ENCODE measurements at regions not wholly inside any gene's neighbourhood (a gene's known extent, or its start where the extent isn't known, plus 50 kb on each side); places are given as distances from the start of the nearest gene placed in this dataset.

- Histone ChIP-seq H3K27ac (ENCODE audit: low read depth in 2 of 2, low read length in 1 of 2) (no peak overlapping the region), H3K4me2 (no peak overlapping the region), H3K9me2 (no peaks in the 10 kb centered on the region), H3F3A (replicated peaks; ENCODE audit: insufficient read depth) (no peaks in the 10 kb centered on the region), H3K4me3 (ENCODE audit: low read depth in 2 of 2, low read length in 1 of 2) (no peak overlapping the region), H3K4me1 (ENCODE audit: control insufficient read depth in 1 of 2, insufficient read depth in 2 of 2, low read depth in 1 of 2, low read length in 1 of 2) (peaks cover 0 to 7% of the 10 kb centered on the region in 2 experiments; a peak in 2 of 4 replicates), H3K9me3 (no peaks in the 10 kb centered on the region), H3K27me3 (ENCODE audit: insufficient read depth) (no peaks in the 10 kb centered on the region), H4K20me1 (ENCODE audit: insufficient read depth) (no peaks in the 10 kb centered on the region), H3K36me3 (replicated peaks in 1 of 2; ENCODE audit: control insufficient read depth in 1 of 2, insufficient read depth in 2 of 2, low read length in 1 of 2) (no peaks in the 10 kb centered on the region), H2AFZ (ENCODE audit: low read depth) (no peak overlapping the region), H3K9ac (no peak overlapping the region), H3K79me2 (ENCODE audit: insufficient read depth) (no peaks in the 10 kb centered on the region)
- DNase-seq = no peak
- POLR2A ChIA-PET = no interaction called here
- TF ChIP-seq EP300 (IDR thresholded peaks at IDR 0.05; ENCODE audit: borderline replicate concordance in 1 of 2, low read depth in 1 of 2, low read length in 1 of 2) (no peak), GABPA (IDR thresholded peaks at IDR 0.05; ENCODE audit: low read depth) (no peak), NRF1 (IDR thresholded peaks at IDR 0.05; ENCODE audit: low read depth, low read length) (no peak), RCOR1 (IDR thresholded peaks at IDR 0.05; ENCODE audit: low read length) (no peak), NFIC (IDR thresholded peaks at IDR 0.05; ENCODE audit: borderline replicate concordance) (no peak), FOXM1 (IDR thresholded peaks at IDR 0.05; ENCODE audit: low read depth) (no peak), EZH2phosphoT487 (IDR thresholded peaks at IDR 0.05; ENCODE audit: borderline replicate concordance, low read depth) (no peak), SIN3A (IDR thresholded peaks at IDR 0.05; ENCODE audit: borderline replicate concordance, low read depth, low read length) (no peak), ELF1 (IDR thresholded peaks at IDR 0.05) (no peak)
- TF ChIP-seq, protein P1, sequence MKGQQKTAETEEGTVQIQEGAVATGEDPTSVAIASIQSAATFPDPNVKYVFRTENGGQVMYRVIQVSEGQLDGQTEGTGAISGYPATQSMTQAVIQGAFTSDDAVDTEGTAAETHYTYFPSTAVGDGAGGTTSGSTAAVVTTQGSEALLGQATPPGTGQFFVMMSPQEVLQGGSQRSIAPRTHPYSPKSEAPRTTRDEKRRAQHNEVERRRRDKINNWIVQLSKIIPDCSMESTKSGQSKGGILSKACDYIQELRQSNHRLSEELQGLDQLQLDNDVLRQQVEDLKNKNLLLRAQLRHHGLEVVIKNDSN (IDR thresholded peaks at IDR 0.05; ENCODE audit: borderline replicate concordance, low read depth) = no peak
- TF ChIP-seq, protein P2, sequence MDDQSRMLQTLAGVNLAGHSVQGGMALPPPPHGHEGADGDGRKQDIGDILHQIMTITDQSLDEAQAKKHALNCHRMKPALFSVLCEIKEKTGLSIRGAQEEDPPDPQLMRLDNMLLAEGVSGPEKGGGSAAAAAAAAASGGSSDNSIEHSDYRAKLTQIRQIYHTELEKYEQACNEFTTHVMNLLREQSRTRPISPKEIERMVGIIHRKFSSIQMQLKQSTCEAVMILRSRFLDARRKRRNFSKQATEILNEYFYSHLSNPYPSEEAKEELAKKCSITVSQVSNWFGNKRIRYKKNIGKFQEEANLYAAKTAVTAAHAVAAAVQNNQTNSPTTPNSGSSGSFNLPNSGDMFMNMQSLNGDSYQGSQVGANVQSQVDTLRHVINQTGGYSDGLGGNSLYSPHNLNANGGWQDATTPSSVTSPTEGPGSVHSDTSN (IDR thresholded peaks at IDR 0.05) = no peak
- CTCF ChIA-PET = no interaction called here
These were observed 227.7 kb upstream of the IRF2BP2 start for GRCh38 chr1:234837713-234838112.

- POLR2A ChIA-PET = no interaction called here
- Histone ChIP-seq H2AFZ (ENCODE audit: low read depth) (no peak overlapping the region), H3K27me3 (ENCODE audit: insufficient read depth) (no peaks in the 10 kb centered on the region), H3F3A (replicated peaks; ENCODE audit: insufficient read depth) (no peaks in the 10 kb centered on the region), H3K9me3 (no peaks in the 10 kb centered on the region), H3K4me2 (no peak overlapping the region), H3K27ac (ENCODE audit: low read depth in 2 of 2, low read length in 1 of 2) (no peak overlapping the region), H3K4me1 (ENCODE audit: control insufficient read depth in 1 of 2, insufficient read depth in 2 of 2, low read depth in 1 of 2, low read length in 1 of 2) (peaks cover 0 to 4% of the 10 kb centered on the region in 2 experiments; a peak in 2 of 4 replicates), H3K36me3 (replicated peaks in 1 of 2; ENCODE audit: control insufficient read depth in 1 of 2, insufficient read depth in 2 of 2, low read length in 1 of 2) (no peaks in the 10 kb centered on the region), H3K4me3 (ENCODE audit: low read depth in 2 of 2, low read length in 1 of 2) (no peak overlapping the region), H3K9ac (no peak overlapping the region), H3K79me2 (ENCODE audit: insufficient read depth) (no peaks in the 10 kb centered on the region), H3K9me2 (no peaks in the 10 kb centered on the region), H4K20me1 (ENCODE audit: insufficient read depth) (no peaks in the 10 kb centered on the region)
- no peak for DNase-seq
- 88% methylated on average over 8 of the region's 8 CpGs for WGBS (ENCODE audit: low lambda C conversion rate)
- CTCF ChIA-PET = no interaction called here
- TF ChIP-seq RCOR1 (IDR thresholded peaks at IDR 0.05; ENCODE audit: low read length) (no peak), NRF1 (IDR thresholded peaks at IDR 0.05; ENCODE audit: low read depth, low read length) (no peak), ELF1 (IDR thresholded peaks at IDR 0.05) (no peak), MEF2A (IDR thresholded peaks at IDR 0.05; ENCODE audit: borderline replicate concordance, low read depth) (no peak), YY1 (IDR thresholded peaks at IDR 0.05; ENCODE audit: low read depth) (no peak), FOXJ3 (CRISPR knock-in tag; IDR thresholded peaks at IDR 0.05) (no peak), EZH2phosphoT487 (IDR thresholded peaks at IDR 0.05; ENCODE audit: borderline replicate concordance, low read depth) (no peak), GABPA (IDR thresholded peaks at IDR 0.05; ENCODE audit: low read depth) (no peak), RFX5 (IDR thresholded peaks at IDR 0.05; ENCODE audit: low read length) (no peak), SMC3 (IDR thresholded peaks at IDR 0.05; ENCODE audit: low read depth, low read length) (no peak), USF2 (IDR thresholded peaks at IDR 0.05; ENCODE audit: borderline replicate concordance, low read depth, low read length) (no peak), MXI1 (IDR thresholded peaks at IDR 0.05; ENCODE audit: low read depth, low read length) (no peak), GATA2 (CRISPR knock-in tag; IDR thresholded peaks at IDR 0.05) (no peak), NFIC (IDR thresholded peaks at IDR 0.05; ENCODE audit: borderline replicate concordance) (no peak), RAD21 (IDR thresholded peaks at IDR 0.05; ENCODE audit: low read length) (no peak)
- TF ChIP-seq, protein P2 (IDR thresholded peaks at IDR 0.05) = no peak
- TF ChIP-seq, protein P1 (IDR thresholded peaks at IDR 0.05; ENCODE audit: borderline replicate concordance, low read depth) = no peak
- TF ChIP-seq, protein P3, sequence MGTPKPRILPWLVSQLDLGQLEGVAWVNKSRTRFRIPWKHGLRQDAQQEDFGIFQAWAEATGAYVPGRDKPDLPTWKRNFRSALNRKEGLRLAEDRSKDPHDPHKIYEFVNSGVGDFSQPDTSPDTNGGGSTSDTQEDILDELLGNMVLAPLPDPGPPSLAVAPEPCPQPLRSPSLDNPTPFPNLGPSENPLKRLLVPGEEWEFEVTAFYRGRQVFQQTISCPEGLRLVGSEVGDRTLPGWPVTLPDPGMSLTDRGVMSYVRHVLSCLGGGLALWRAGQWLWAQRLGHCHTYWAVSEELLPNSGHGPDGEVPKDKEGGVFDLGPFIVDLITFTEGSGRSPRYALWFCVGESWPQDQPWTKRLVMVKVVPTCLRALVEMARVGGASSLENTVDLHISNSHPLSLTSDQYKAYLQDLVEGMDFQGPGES (IDR thresholded peaks at IDR 0.05; ENCODE audit: low read depth, low read length) = no peak
These were observed 226.9 kb upstream of the IRF2BP2 start for GRCh38 chr1:234836776-234837357.

Data from SK-N-SH (cell line).